ENCODE measurements at regions not wholly inside any gene's neighbourhood (a gene's known extent, or its start where the extent isn't known, plus 50 kb on each side); places are given as distances from the start of the nearest gene placed in this dataset.

- Histone ChIP-seq H3K9ac (ENCODE audit: low read length) (peak overlapping the region; percentile 44), H3K4me2 (ENCODE audit: low read length) (peak overlapping the region; percentile 57), H3K27ac (ENCODE audit: low read depth, low read length) (no peak overlapping the region), H3K4me3 (replicated peaks in 1 of 2; ENCODE audit: low read depth in 1 of 2, low read length in 2 of 2) (no peak overlapping the region), H3K27me3 (ENCODE audit: insufficient read depth, low read length) (no peaks in the 10 kb centered on the region), H3K4me1 (ENCODE audit: control insufficient read depth in 1 of 2, insufficient read depth in 2 of 2, low read length in 2 of 2) (peaks cover 9 to 47% of the 10 kb centered on the region in 2 experiments), H3K9me3 (ENCODE audit: control insufficient read depth in 1 of 2, insufficient read depth in 1 of 2, low read depth in 1 of 2, low read length in 2 of 2) (no peaks in the 10 kb centered on the region), H3K36me3 (ENCODE audit: control insufficient read depth in 1 of 2, insufficient read depth in 2 of 2, low read length in 2 of 2) (no peaks in the 10 kb centered on the region), H3K9me2 (ENCODE audit: insufficient read depth) (no peaks in the 10 kb centered on the region), H2AFZ (ENCODE audit: low read depth, low read length, poor library complexity, severe bottlenecking) (no peak overlapping the region), H3K79me2 (ENCODE audit: insufficient read depth, low read length) (no peaks in the 10 kb centered on the region), H4K20me1 (ENCODE audit: insufficient read depth) (no peaks in the 10 kb centered on the region)
- ATAC-seq = peak; percentile 20; the same call in 1 of the 2 replicates
- DNase-seq (ENCODE audit: low read depth, low spot score) = no peak
- BruUV-seq (replicated peaks) = no TSS peak
- POLR2A ChIA-PET = no interaction called here
- RAD21 ChIA-PET (ENCODE audit: low non-redundant PET in 1 of 2, low total read pairs in 2 of 2, uncharacterized antibody in 2 of 2, unreplicated experiment in 2 of 2) = no interaction called here
- no peak for TF ChIP-seq EGR1 (IDR thresholded peaks at IDR 0.05; ENCODE audit: low read depth)
- no peak for TF ChIP-seq EZH2 (IDR thresholded peaks at IDR 0.05)
- no peak for TF ChIP-seq RAD21 (IDR thresholded peaks at IDR 0.05; ENCODE audit: low read depth)
- TF ChIP-seq ZNF274 (IDR thresholded peaks at IDR 0.05; ENCODE audit: low read depth, low read length) = no peak
- no peak for TF ChIP-seq ATF3 (IDR thresholded peaks at IDR 0.05)
- TF ChIP-seq SP1 (IDR thresholded peaks at IDR 0.05; ENCODE audit: low read depth) = no peak
- TF ChIP-seq FOSL1 (IDR thresholded peaks at IDR 0.05; ENCODE audit: low read depth) = no peak
- no peak for TF ChIP-seq ZFX (IDR thresholded peaks at IDR 0.05)
- TF ChIP-seq MAX (IDR thresholded peaks at IDR 0.05) = no peak
- no peak for TF ChIP-seq EZH2phosphoT487 (IDR thresholded peaks at IDR 0.05; ENCODE audit: borderline replicate concordance)
- no peak for TF ChIP-seq REST (IDR thresholded peaks at IDR 0.05; ENCODE audit: low read depth)
- no peak for TF ChIP-seq JUND (IDR thresholded peaks at IDR 0.05)
- no peak for TF ChIP-seq SRF (IDR thresholded peaks at IDR 0.05; ENCODE audit: low read depth)
- TF ChIP-seq YY1 (IDR thresholded peaks at IDR 0.05; ENCODE audit: extremely low read depth, insufficient replicate concordance, low read depth, low read length) = no peak
- TF ChIP-seq CBX3 (IDR thresholded peaks at IDR 0.05; ENCODE audit: low read depth) = no peak
- no peak for TF ChIP-seq CTCF (IDR thresholded peaks at IDR 0.05 in 2 of 3, conservative IDR thresholded peaks at IDR 0.05 in 1 of 3; ENCODE audit: borderline replicate concordance in 1 of 3, insufficient read depth in 1 of 3, low read depth in 2 of 3, low read length in 2 of 3)
- TF ChIP-seq CEBPB (IDR thresholded peaks at IDR 0.05; ENCODE audit: low read depth) = no peak
- TF ChIP-seq ZBTB33 (IDR thresholded peaks at IDR 0.05; ENCODE audit: extremely low read depth, insufficient replicate concordance, low read length) = no peak
- intact Hi-C loops (cut with micrococcal nuclease) = no loop called here
- CTCF ChIA-PET = no interaction called here
Measured at GRCh38 chr15:66956672-66957430, 108.6 kb upstream of the SMAD3 start.
